Endothelial cell of umbilical vein (primary cell): ENCODE measurements at regions not wholly inside any gene's neighbourhood (a gene's known extent, or its start where the extent isn't known, plus 50 kb on each side); places are given as distances from the start of the nearest gene placed in this dataset.

Experiments used
- BruUV-seq: library from RNA; stranded (reverse); fragments of 400-500 nt; replicated peaks from 2 replicates; lab custom pipeline; 2021; lab: Mats Ljungman, UMichigan
- CTCF ChIA-PET: fragments of 300-600, 350-600 bp; sonication (Branson Sonifier 250); formaldehyde crosslinking; loops from one replicate; lab custom pipeline; 2021; ENCODE audit warnings: antibody characterized with exemption, inconsistent platforms; lab: Charles Lee
- POLR2A ChIA-PET: fragments of 300-600, 350-600 bp; sonication (Branson Sonifier 250); formaldehyde crosslinking; loops from one replicate; lab custom pipeline; 2021; ENCODE audit warnings: antibody characterized with exemption, inconsistent platforms; lab: Charles Lee
- DNase-seq: peaks from one replicate; pipeline ENCODE4 v3.0.0-alpha.2; 2011; ENCODE audit warnings: low read depth, low spot score
- FAIRE-seq: peaks from 2 replicates; lab custom pipeline; 2011; peaks lifted over from hg19 to GRCh38; lab: Jason Lieb, UNC
- H2AFZ ChIP-seq: 2 replicates; pipeline ENCODE4 v1.6.0; 2012; ENCODE audit warnings: low read depth, low read length, control low read depth, inconsistent platforms
- H3K27ac ChIP-seq: 2 replicates; pipeline ENCODE4 v1.5.1; 2011; ENCODE audit warnings: low read depth, mild to moderate bottlenecking, control low read depth, low read length, moderate library complexity; ENCODE audit not compliant: insufficient read depth
- H3K27me3 ChIP-seq, 2 experiments: 2 replicates each; pipeline versions ENCODE4 v1.6.0 to v1.6.1; 2011; ENCODE audit warnings: low read length in 2 of 2, mixed read lengths in 1 of 2; ENCODE audit not compliant: control insufficient read depth in 2 of 2, insufficient read depth in 2 of 2
- H3K36me3 ChIP-seq, 2 experiments: 2 replicates in 1 of 2; 3 replicates in 1 of 2; pipeline ENCODE4 v1.5.1; 2011; ENCODE audit warnings: low read length in 2 of 2, mild to moderate bottlenecking in 1 of 2, moderate library complexity in 1 of 2; ENCODE audit not compliant: control insufficient read depth in 2 of 2, insufficient read depth in 2 of 2; ENCODE audit errors: extremely low read depth in 1 of 2
- H3K4me1 ChIP-seq: 3 replicates; pipeline ENCODE4 v1.5.1; 2011; ENCODE audit warnings: mild to moderate bottlenecking, low read length; ENCODE audit not compliant: control insufficient read depth, insufficient read depth; ENCODE audit errors: extremely low read depth
- H3K4me2 ChIP-seq: 2 replicates; pipeline ENCODE4 v1.6.1; 2011; ENCODE audit warnings: low read length, control low read depth, mixed read lengths; ENCODE audit not compliant: insufficient read depth
- H3K4me3 ChIP-seq, 3 experiments: fragments of 200-600 bp in 1 of 3; sonication (generic), shearing (Covaris generic) in 1 of 3; replicated peaks in 1 of 3; 2 replicates each; pipeline ENCODE4 v1.5.1; 2011 to 2016; ENCODE audit warnings: control low read depth in 3 of 3, low read length in 3 of 3, mild to moderate bottlenecking in 2 of 3, inconsistent platforms in 1 of 3, low read depth in 1 of 3, moderate library complexity in 1 of 3; ENCODE audit not compliant: insufficient read depth in 1 of 3
- H3K79me2 ChIP-seq: 2 replicates; pipeline ENCODE4 v1.6.0; 2012; ENCODE audit warnings: low read length, inconsistent platforms; ENCODE audit not compliant: control insufficient read depth, insufficient read depth
- H3K9ac ChIP-seq: replicated peaks from 2 replicates; pipeline ENCODE3; 2011; ENCODE audit warnings: low read length, control low read depth; ENCODE audit not compliant: insufficient read depth; ENCODE audit errors: extremely low read depth
- H3K9me1 ChIP-seq: replicated peaks from 3 replicates; pipeline ENCODE4 v1.6.0; 2011; ENCODE audit warnings: mild to moderate bottlenecking, low read length; ENCODE audit not compliant: control insufficient read depth, insufficient read depth; ENCODE audit errors: extremely low read depth
- H3K9me3 ChIP-seq: replicated peaks from 2 replicates; pipeline ENCODE4 v1.5.1; 2012; ENCODE audit warnings: low read length, inconsistent platforms; ENCODE audit not compliant: control insufficient read depth, insufficient read depth
- H4K20me1 ChIP-seq: replicated peaks from 2 replicates; pipeline ENCODE3; 2011; ENCODE audit warnings: mild to moderate bottlenecking, low read length; ENCODE audit not compliant: control insufficient read depth, insufficient read depth; ENCODE audit errors: extremely low read depth
- CTCF ChIP-seq, 2 donors: IDR thresholded peaks; 1 replicate in 1 of 2; 2 replicates in 1 of 2; pipeline ENCODE4 v1.5.1; 2011; ENCODE audit warnings: low read length in 2 of 2, mild to moderate bottlenecking in 2 of 2, moderate library complexity in 2 of 2, control low read depth in 1 of 2, inconsistent platforms in 1 of 2, low read depth in 1 of 2; ENCODE audit not compliant: insufficient read depth in 1 of 2; ENCODE audit errors: extremely low read depth in 1 of 2
- EZH2 ChIP-seq: IDR thresholded peaks from 2 replicates; pipeline ENCODE4 v1.6.1; 2012; ENCODE audit warnings: borderline replicate concordance, low read depth, mild to moderate bottlenecking, moderate library complexity, low read length, inconsistent platforms; ENCODE audit not compliant: severe bottlenecking
- FOS ChIP-seq: IDR thresholded peaks from 2 replicates; pipeline ENCODE4 v1.6.1; 2011; ENCODE audit warnings: mild to moderate bottlenecking, low read length, moderate library complexity, borderline replicate concordance; ENCODE audit not compliant: insufficient read depth
- GATA2 ChIP-seq: IDR thresholded peaks from 2 replicates; pipeline ENCODE4 v1.7.0; 2011; ENCODE audit warnings: low read depth, mild to moderate bottlenecking, moderate library complexity, mixed read lengths, low read length; ENCODE audit not compliant: insufficient read length, insufficient read depth
- JUN ChIP-seq: IDR thresholded peaks from 2 replicates; pipeline ENCODE4 v1.6.1; 2011; ENCODE audit warnings: borderline replicate concordance, low read depth; ENCODE audit not compliant: insufficient read length, insufficient read depth
- MAX ChIP-seq: IDR thresholded peaks from 2 replicates; pipeline ENCODE4 v1.6.1; 2011; ENCODE audit not compliant: insufficient read depth, insufficient read length
- MYC ChIP-seq: IDR thresholded peaks from one replicate; pipeline ENCODE4 v1.6.1; 2011; ENCODE audit warnings: mild to moderate bottlenecking, low read depth, low read length
- POLR2A ChIP-seq: IDR thresholded peaks from 2 replicates; pipeline ENCODE4 v1.6.1; 2012; ENCODE audit warnings: low read depth, mild to moderate bottlenecking, control low read depth, low read length
- POLR2AphosphoS5 ChIP-seq: IDR thresholded peaks from 2 replicates; pipeline ENCODE4 v1.6.1; 2012; ENCODE audit warnings: low read depth, mild to moderate bottlenecking, control low read depth, low read length, moderate library complexity; ENCODE audit not compliant: insufficient read depth
- dilution Hi-C: fragments of 300-500 bp; cut with MboI; formaldehyde crosslinking; loops from one replicate; pipeline ENCODE4 v1.15.0; 2019; ENCODE audit warnings: low sequenced_read_pairs; ENCODE audit not compliant: extremely low pct_ligation_motif_present
- intact Hi-C: fragments of 100-400 bp; cut with micrococcal nuclease; formaldehyde crosslinking; loops from one replicate; pipeline ENCODE4 v1.10.0; 2022

- Histone ChIP-seq H3K27ac (no peak overlapping the region), H3K9ac (no peak overlapping the region), H3K79me2 (no peaks in the 10 kb centered on the region), H3K27me3 (no peaks in the 10 kb centered on the region), H4K20me1 (no peaks in the 10 kb centered on the region), H3K36me3 (no peaks in the 10 kb centered on the region), H3K4me3 (no peak overlapping the region), H3K9me3 (no peaks in the 10 kb centered on the region), H3K4me1 (peaks cover 6% of the 10 kb centered on the region), H3K4me2 (no peak overlapping the region), H2AFZ (no peak overlapping the region), H3K9me1 (no peaks in the 10 kb centered on the region)
- dilution Hi-C loops (no loop called here), intact Hi-C loops (no loop called here)
- ChIA-PET POLR2A (no interaction called here), CTCF (no interaction called here)
- FAIRE-seq = no peak
- no peak for DNase-seq
- no peak for TF ChIP-seq POLR2A
- no peak for TF ChIP-seq CTCF (IDR thresholded peaks at IDR 0.05; ENCODE audit: extremely low read depth in 1 of 2, insufficient read depth in 1 of 2, low read depth in 1 of 2, low read length in 2 of 2)
- TF ChIP-seq MYC = no peak
- no peak for TF ChIP-seq JUN
- TF ChIP-seq GATA2 = no peak
- no peak for TF ChIP-seq MAX
- TF ChIP-seq FOS = no peak
- TF ChIP-seq EZH2 = no peak
- no peak for TF ChIP-seq POLR2AphosphoS5
- BruUV-seq = no TSS peak
These were observed 87.7 kb downstream of the TMEM30B start for GRCh38 chr14:61193476-61193875.
